HPDE6-E6E7 (cell line): ENCODE measurements at regions not wholly inside any gene's neighbourhood (a gene's known extent, or its start where the extent isn't known, plus 50 kb on each side); places are given as distances from the start of the nearest gene placed in this dataset.
"Not testable (repeated sequence)": the region's sequence is repeated elsewhere in the genome, so short reads cannot be mapped to it uniquely, and the experiment has no call there.

Experiments
- DNase-seq: peaks from one replicate; pipeline ENCODE4 v3.0.0; 2011; ENCODE audit warnings: missing footprints; ENCODE audit errors: extremely low spot score

DNA sequence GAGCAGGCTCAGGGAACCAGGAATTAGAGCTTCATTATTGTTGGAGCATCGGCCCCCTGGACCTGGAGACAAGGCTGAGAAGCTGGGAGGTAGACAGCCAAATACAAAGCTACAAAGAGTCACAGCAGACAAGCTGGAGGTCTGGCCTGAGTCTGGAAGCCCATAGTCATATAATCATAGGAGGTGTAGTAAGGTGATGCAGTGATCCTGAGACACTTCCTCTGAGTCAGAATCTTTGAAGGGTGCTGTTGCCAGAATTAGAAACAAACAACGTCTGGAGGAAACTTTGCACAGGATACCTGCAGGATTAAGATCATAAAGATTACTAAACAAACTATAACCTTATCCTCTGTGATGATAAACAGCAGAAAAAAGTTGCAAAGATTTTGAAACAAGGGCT, 213.8 kb downstream of the DSC3 start:
- peak; percentile 15 for DNase-seq

DNA sequence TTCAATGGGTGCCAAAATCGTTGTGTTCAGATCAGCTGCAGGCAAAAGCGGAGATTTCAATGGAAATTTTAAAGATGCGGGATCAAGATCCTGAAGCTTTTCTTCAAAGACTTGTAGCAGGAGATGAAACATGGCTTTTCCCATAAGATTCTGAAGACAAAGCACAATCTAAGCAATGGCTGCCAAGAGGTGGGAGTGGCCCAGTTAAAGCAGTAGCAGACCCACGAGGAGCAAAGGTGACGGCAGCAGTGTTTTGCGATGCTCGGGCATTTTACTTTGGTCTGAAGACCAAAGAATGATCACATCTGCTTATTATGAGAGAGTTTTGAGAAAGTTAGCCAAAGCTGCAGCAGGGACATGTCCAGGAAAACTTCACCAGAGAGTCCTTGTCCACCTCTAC, 222.9 kb downstream of the DSC3 start:
- no peak for DNase-seq

DNA sequence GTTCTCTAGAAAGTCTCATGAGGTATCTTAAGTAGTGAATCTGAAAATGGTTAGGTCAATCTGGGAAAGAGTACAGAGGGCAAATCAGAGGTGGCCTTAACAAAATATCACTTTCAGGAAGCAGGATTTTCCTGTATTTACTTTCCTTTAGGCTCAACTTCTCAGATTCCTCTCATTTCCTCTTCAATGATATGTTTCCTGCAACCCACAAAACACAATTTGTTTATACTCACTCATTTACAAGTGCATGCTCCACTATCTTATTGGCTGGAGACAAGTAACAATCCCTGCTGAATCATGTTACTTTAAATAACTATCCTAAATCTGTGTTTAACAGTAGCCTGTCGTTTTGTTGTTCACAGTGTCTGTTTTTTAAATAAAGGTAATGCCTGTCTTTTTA, 228.1 kb downstream of the DSC3 start:
- DNase-seq: no peak

DNA sequence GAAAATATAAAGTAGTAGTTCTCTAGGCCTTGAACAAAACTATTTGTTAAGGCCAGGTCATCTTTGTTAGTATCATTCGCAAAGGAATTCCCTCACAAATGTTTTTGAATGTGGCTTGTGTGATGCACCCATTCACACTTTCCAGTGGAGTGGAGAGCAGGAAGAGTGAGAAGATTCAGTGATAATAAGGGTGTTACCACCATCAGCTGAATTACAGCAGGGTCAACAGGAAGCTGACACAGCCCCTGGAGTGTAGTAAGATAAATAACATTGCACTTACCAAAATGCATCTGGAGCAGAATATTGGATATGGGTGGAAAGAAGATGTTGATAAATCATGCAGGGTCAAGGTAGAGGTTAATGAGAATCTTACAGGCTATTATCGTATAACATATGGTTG, 231.0 kb downstream of the DSC3 start:
- no peak for DNase-seq

DNA sequence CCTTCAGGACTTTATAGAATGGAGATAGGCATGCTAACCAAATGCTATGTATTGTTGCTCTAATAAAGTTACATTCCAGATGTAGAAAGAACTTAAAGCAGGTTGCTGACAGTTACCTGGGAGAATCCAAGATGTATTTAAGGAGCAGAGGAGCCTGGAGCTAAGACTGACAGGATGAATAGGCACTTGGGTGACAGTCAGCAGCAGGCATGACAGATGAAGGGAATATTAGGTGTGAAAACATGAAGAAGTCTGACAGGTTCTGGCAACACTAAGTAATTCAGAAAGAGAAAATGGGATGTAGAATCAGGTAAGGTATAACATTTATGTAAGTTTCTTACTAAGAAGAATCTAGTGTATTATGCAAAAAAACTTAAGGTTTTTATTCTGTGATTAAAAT, 232.0 kb downstream of the DSC3 start:
- DNase-seq: no peak

DNA sequence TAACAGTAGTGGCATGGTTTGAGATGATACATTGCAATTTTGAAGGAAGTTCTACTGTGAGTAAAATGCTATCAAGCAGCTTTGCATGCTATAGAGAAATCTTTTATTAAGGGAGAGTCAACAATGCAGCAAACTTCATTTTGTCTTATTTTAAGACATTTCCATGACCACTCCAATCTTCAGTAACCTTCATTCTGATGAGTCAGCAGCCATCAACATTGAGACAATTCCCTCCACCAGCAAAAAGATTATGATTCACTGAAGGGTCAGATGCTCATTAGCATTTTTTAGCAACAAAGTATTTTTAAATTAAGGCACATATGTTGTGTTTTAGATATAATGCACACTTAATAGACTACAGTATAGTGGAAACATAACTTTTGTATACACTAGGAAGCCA, 235.7 kb downstream of the DSC3 start:
- DNase-seq: no peak

DNA sequence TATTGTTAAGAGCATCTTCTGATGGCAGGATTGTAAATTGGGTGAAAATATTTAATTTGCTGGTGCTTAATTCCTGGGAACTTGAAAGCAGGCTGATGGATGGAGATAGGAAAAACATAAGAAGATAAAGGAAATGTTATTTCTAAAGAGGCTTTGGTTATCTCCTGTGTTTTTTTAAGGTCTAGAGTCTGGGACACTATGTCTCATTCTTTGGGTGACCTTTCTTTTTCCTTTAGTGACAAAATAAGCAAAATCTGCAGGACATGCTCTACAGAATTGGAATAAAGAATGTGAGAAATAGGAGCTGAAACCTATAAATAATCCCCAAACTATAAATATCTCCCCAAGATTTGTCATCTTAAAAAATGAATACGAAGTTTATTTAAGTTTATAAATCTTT, 241.7 kb downstream of the DSC3 start:
- no peak for DNase-seq

DNA sequence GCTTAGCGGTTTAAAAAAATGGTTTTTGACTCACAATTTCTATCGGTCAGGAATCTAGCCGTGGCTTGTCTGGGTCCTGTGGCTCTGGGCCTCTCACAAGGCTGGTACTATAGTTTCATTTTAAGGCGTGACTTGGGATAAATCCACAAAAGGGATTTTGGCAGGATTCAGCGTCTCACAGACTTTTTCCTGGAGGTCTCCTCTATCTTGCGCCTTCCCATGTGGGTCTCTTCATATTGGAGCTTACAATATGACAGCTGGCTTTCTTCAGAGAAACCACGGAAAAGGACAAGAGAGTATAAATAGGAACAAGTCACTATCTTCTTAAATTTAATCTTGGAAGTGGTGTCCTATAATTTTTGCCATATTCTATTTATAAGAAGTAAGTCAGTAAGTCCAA, 250.5 kb downstream of the DSC3 start:
- DNase-seq: no peak

DNA sequence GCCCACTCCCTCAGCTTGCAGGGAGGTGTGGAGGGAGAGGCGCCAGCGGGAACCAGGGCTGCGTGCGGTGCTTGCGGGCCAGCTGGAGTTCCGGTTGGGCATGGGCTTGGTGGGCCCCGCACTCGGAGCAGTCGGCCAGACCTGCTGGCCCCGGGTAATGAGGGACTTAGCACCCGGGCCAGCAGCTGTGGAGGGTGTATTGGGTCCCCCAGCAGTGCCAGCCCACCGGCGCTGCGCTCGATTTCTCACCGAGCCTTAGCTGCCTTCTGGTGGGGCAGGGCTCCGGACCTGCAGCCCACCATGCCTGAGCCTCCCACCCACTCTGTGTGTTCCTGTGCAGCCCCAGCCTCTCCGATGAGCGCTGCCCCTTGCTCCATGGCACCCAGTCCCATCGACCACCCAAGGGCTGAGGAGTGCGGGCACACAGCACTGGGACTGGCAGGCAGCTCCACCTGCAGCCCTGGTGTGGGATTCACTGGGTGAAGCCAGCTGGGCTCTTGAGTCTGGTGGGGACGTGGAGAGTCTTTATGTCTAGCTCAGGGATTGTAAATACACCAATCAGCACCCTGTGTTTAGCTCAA, 254.0 kb downstream of the DSC3 start:
- not testable (repeated sequence) for DNase-seq

DNA sequence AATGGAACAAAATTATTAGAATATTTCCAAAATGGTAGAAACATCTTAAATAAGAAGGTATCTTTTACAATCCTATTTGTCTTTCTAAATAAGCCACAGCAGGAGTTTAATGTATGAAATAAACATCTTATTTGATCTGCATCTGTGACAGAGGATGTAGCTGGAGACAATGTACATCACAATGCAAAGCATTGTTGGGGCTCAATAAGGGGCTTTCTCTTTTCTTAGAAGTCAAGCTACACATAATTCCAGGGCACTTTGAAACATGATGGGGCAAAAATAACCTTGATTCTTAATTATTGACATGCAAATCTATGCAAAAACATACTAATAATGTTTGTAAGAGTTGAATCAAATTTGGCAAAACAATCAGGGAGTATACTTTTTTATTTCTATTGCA, 255.1 kb downstream of the DSC3 start:
- no peak for DNase-seq

DNA sequence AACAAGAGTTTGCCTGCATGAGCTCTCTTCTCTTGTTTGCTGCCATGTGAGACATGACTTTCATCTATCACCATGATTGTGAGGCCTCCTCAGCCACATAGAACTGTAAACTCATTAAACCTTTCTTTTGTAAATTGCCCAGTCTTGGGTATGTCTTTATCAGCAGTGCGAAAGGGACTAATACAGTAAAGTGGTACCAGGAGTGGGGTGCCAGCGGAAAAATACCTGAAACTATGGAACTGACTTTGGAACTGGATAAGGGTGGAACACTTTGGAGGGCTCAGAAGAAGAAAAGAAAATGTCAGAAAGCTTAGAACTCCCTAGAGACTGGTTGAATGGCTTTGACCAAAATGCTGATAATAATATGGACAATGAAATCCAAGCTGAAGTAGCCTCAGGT, 260.9 kb downstream of the DSC3 start:
- no peak for DNase-seq

DNA sequence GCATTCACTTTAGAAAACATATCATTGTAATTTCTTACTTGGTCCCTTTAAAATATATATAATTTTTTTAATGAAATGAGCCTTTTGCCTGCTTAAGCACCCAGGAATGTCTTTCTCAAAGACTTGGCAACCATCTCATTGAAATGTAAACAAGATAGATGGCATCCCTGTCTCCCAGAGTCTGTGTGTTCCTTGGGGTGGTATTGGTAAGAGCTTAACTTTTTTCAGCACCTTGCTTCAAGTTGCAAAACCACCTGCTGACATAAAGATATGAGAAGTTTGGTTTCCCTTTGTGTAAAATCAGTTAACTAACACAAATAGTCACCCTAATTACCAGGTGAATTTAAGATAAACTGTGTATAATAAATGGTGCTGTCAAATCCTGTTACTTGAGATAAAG, 266.9 kb downstream of the DSC3 start:
- DNase-seq: no peak

DNA sequence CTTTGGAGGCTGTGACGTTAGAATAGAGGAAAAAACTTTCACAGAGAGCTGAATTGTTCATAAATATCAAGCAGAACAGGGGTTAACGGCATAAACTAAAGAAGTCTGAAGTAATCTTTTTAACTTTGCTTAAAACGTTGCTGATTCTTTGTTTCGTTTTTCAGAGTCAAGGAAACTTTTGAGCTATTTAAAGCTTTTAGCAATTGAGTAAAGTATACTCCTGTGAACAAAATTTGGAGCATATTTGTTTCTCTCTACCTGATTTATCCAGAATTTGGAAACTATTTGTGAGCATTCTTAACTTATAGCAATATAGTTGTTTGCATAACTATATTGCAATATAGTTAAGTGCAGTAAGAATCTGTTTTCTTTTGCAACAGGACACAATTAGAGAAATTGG, 270.4 kb downstream of the DSC3 start:
- DNase-seq: not testable (repeated sequence)

DNA sequence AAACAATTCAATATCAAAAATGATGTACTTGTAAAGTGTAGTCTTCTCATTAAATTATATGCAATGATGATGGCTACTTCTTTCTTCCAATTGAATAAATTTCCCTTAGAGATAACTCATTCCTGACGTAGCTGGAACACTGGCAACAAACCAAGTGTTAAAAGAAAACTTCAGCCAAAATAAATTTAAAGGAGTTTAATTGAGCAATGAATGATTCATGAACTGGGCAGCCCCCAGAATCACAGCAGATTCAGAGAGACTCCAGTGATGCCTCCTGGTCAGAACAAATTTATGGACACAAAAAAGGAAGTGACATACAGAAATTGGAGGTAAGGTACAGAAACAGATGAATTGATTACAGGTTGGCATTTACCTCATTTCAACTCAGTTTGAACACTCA, 276.5 kb downstream of the DSC3 start:
- DNase-seq: no peak

DNA sequence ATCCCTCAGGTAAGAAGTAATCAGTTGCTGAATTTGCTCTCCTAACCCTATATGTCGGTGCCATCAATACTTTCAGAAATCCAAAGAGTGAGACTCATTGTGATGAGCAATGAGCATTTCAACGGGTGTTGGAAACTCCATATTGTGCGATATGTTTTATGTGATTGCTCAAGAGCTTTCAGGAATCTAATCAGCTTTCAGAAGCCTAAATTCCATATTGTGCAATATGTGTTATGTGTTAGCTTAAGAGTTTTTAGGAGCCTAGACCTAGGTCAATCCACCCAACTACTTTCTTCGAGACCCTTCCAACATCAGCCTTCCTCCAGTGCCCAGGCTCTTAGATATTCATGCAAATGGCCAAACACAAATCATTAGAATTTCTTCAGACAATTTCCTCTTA, 277.3 kb downstream of the DSC3 start:
- no peak for DNase-seq

DNA sequence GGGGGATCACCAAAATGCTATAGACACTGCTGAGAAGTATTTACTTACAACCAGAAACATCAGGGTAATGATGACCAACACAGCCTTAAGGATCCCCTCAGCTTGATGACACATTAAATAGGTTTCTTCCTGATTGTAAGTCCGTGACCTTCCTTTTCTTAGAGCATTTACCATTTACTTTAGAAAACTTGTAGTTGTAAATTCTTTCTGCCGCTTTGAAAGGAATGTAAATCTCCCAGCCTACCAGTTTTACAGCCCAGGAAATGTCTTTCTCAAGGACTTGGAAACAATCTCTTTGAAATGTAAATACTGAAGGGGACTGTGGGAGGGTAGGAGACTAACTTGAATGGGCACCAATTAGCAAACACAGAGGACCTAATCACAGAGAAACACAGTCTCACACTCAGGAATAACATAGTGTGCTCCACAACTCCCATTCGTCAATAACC, 278.6 kb downstream of the DSC3 start:
- no peak for DNase-seq

DNA sequence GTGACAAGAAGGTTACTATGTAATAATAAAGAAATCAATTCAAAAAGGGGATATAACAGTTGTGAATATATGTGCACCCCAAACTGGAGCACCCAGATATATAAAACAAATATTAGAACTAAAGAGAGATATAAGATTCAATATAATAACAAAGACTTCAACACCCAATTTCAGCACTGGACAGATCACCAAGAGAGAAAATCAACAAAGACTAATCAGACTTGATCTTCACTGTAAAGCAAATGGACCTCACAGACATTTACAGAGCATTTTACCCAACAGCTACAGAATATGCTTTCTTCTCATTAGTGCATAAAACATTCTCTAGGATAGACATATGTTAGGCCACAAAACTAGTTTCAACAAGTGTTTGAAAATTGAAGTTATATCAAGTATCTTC, 287.7 kb downstream of the DSC3 start:
- no peak for DNase-seq

DNA sequence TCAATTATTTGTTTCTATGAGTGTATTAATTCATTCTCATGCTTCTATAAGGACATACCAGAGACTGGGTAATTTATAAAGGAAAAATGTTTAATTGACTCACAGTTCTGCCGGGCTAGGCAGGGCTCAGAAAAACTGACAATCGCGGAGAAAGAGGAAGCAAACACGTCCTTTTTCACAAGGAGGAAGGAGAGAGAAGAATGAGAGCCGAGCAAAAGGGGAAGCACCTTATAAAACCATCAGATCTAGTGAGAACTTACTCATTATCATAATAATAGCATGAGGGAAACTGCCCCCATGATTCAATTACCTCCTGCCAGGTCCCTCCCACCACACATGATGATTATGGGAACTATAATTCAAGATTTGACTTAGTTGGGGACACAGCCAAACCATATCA, 294.0 kb downstream of the DSC3 start:
- no peak for DNase-seq

DNA sequence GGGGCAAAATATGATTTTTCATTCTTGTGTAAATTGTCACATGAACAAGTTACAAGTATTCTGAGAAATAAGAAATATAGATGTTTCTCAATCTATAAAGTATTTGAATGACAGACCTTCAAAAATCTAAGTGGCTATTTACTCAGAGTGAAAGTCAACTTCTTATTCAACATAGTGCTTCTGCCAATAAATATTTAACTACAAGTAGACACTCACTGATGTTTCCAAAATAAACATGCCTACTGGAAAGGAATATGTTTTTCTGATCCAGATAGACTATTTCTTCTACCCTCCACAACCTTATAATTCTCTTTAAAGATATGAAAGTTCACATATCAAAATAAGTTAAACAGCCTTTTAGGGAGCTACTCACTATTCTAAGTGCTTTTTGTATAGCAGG, 296.3 kb downstream of the DSC3 start:
- DNase-seq: no peak

DNA sequence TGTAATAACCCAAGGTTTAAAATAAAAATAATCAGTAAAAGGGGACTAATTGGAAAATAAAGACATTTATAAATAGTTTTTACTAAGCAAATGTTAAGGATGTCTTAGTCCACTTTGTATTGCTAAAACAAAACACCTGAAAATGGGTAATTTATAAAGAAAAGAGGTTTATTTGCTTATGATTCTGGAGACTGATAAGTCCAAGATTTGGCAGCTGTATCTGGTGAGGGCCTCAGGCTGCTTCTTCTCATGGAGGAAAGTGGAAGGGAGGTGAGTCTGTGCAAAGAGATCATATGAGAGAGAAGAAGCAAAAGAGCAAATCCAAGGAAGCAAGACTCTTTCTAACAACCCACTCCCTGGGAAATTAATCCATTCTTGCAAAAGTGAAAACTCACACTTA, 299.5 kb downstream of the DSC3 start:
- no peak for DNase-seq

DNA sequence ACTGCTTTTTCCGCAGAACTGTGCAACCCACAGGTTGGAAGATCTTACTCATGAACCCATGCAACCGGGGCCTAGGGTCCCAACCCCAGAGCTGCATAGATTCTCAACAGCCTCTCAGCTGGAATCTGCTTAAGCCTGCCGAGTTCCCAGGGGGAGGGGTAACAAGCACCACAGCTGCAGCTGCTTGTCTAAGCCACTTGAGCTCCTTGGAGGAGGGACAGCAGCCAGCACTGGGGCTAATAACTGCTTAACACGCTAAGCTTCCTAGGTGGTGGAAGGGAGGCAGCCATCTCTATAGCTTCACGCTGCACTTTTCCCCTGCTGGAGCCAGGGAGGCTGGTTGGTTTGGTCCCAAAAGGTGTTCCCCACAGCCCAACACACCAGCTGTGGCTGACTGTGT, 311.6 kb downstream of the DSC3 start:
- DNase-seq: no peak

DNA sequence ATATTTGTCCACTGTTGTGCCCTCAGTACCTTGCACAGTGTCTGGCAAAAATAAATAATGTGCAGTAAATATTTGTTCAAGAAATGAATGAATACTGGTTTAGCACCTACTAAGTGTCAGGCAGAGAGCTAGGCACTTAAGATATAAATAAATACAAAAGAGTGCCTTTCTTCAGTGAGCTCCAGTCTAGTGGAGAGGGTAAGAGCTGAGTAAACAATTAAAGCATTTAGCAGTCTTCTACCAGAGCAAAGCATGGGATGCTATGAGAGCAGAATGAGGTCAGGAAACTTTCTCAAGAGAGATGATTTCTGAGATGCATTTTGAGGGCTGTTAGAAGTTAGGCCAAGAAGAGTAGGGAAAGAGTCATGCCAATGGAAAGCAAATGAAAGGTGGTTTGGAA, 314.7 kb downstream of the DSC3 start:
- DNase-seq: no peak

DNA sequence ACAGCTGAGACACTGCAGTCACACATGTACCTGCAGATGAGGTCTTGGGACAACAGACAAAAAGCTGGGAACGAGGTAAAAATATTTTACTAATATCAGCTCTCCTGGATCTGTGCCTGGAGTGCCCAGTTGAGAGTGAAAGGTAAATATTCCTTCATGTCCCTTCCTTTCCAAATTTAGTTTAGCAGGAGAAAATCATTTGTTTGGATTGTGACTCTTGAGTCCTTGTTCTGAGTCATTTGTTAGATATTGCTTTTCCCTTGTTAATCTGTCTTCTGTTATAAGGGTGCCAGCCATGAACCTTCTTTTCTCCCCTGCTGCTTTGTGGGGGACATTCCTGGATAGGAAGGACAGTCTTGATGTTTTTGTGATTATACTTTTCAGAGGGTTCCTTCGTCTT, 329.2 kb downstream of the DSC3 start:
- DNase-seq: no peak

DNA sequence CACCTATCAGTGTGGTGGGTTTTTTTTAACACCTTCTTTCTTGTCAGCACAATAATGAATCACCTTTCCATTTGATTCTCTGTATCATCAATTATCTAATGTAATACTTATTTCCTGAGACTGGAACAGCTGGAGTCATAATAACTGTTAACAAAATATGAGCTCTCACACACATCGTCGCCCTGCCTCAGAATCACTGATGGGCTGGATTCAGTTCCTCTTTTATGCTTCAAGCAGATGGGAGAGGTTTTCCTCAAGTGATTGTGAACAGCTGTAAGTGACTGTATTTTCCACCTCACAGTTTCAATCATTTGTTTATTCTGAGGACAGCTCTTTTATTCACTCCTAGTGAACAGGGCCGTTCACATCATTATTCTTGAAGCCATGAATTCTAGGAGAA, 330.2 kb downstream of the DSC3 start:
- no peak for DNase-seq

DNA sequence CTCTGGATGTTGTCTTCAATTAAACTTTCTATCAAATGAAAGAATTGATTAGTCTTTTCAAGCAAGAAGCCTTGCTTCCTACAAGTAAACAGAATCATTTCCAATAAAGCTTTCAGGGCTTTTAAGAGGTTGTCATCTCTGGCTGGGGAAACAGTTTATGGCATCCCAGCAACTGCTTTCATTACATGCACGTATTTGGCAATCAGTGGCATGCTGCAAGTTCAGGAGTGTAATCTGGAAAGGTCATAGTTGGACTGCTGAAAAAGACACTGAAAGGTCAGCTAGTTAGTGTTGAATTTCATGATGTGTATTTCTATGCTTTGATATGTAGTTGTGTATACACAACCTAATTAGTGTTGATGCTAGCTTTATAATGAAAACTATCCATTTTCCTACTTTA, 332.9 kb downstream of the DSC3 start:
- DNase-seq: no peak
